Neural cell (in vitro differentiated cells): ENCODE measurements at regions not wholly inside any gene's neighbourhood (a gene's known extent, or its start where the extent isn't known, plus 50 kb on each side); places are given as distances from the start of the nearest gene placed in this dataset.

Experiments used
- H2AFZ ChIP-seq: fragments of 200-600, 300-800 bp; sonication (generic), shearing (Covaris generic); 2 replicates; pipeline ENCODE4 v1.6.0; 2014; ENCODE audit warnings: low read depth, mild to moderate bottlenecking, antibody characterized with exemption, low read length, moderate library complexity
- H3F3A ChIP-seq: fragments of 200-600 bp; shearing (Covaris generic); 2 replicates; pipeline ENCODE4 v1.6.1; 2016; ENCODE audit warnings: mild to moderate bottlenecking, moderate library complexity, mixed read lengths, antibody characterized with exemption, low read length; ENCODE audit not compliant: insufficient read depth, poor library complexity, severe bottlenecking
- H3K27ac ChIP-seq: fragments of 200-600, 300-800 bp; sonication (generic), shearing (Covaris generic); 2 replicates; pipeline ENCODE4 v1.5.1; 2014; ENCODE audit warnings: mild to moderate bottlenecking, low read length, moderate library complexity
- H3K27me3 ChIP-seq: fragments of 300-800, 200-600 bp; sonication (generic), shearing (Covaris generic); 2 replicates; pipeline ENCODE4 v1.6.0; 2014; ENCODE audit warnings: mild to moderate bottlenecking, low read depth, low read length, moderate library complexity; ENCODE audit not compliant: insufficient read depth
- H3K36me3 ChIP-seq: fragments of 300-800, 200-600 bp; sonication (generic), shearing (Covaris generic); 2 replicates; pipeline ENCODE4 v1.5.1; 2014; ENCODE audit warnings: mild to moderate bottlenecking, antibody characterized with exemption, low read length, moderate library complexity; ENCODE audit not compliant: insufficient read depth
- H3K4me2 ChIP-seq: fragments of 300-800, 200-600 bp; sonication (generic), shearing (Covaris generic); 2 replicates; pipeline ENCODE4 v1.6.0; 2014; ENCODE audit warnings: mild to moderate bottlenecking, low read length
- H3K4me3 ChIP-seq: fragments of 300-800, 200-600 bp; sonication (generic), shearing (Covaris generic); 2 replicates; pipeline ENCODE4 v1.5.1; 2014; ENCODE audit warnings: mild to moderate bottlenecking, low read length, moderate library complexity
- H3K79me2 ChIP-seq: fragments of 200-600 bp; shearing (Covaris generic); replicated peaks from 2 replicates; pipeline ENCODE4 v1.6.0; 2014; ENCODE audit warnings: mild to moderate bottlenecking, low read length, moderate library complexity; ENCODE audit not compliant: insufficient read depth
- H3K9ac ChIP-seq: fragments of 300-800, 200-600 bp; sonication (generic), shearing (Covaris generic); 2 replicates; pipeline ENCODE4 v1.6.1; 2016; ENCODE audit warnings: mild to moderate bottlenecking, low read length, mixed read lengths
- H3K9me2 ChIP-seq: fragments of 200-600 bp; shearing (Covaris generic); 2 replicates; pipeline ENCODE4 v1.6.1; 2016; ENCODE audit warnings: mild to moderate bottlenecking, low read length, mixed read lengths; ENCODE audit not compliant: insufficient read depth
- H3K9me3 ChIP-seq: fragments of 200-600, 300-800 bp; sonication (generic), shearing (Covaris generic); 2 replicates; pipeline ENCODE4 v1.6.1; 2016; ENCODE audit warnings: mild to moderate bottlenecking, mixed run types, low read length, moderate library complexity, mixed read lengths
- H4K20me1 ChIP-seq: fragments of 200-600 bp; shearing (Covaris generic); 2 replicates; pipeline ENCODE4 v1.6.1; 2016; ENCODE audit warnings: mild to moderate bottlenecking, mixed run types; ENCODE audit not compliant: insufficient read depth
- EP300 ChIP-seq: fragments of 450-650 bp; conservative IDR thresholded peaks from 2 replicates; pipeline ENCODE4 v1.6.1; 2014; ENCODE audit warnings: antibody characterized with exemption, mild to moderate bottlenecking, moderate library complexity; ENCODE audit not compliant: poor library complexity, severe bottlenecking
- EZH2 ChIP-seq: fragments of 200-600, 300-800 bp; shearing (Covaris generic), sonication (generic); IDR thresholded peaks from 2 replicates; pipeline ENCODE4 v1.6.1; 2014; ENCODE audit warnings: antibody characterized with exemption, low read length, borderline replicate concordance, mild to moderate bottlenecking; ENCODE audit not compliant: insufficient read depth, poor library complexity, severe bottlenecking
- MXI1 ChIP-seq: fragments of 450-650 bp; conservative IDR thresholded peaks from 2 replicates; pipeline ENCODE4 v1.6.1; 2014; ENCODE audit warnings: antibody characterized with exemption, mild to moderate bottlenecking; ENCODE audit not compliant: poor library complexity, severe bottlenecking
- POLR2AphosphoS5 ChIP-seq: IDR thresholded peaks from 2 replicates; pipeline ENCODE4 v1.6.1; 2012
- RAD21 ChIP-seq: fragments of 450-650 bp; conservative IDR thresholded peaks from 2 replicates; pipeline ENCODE4 v1.6.1; 2014; ENCODE audit warnings: antibody characterized with exemption, mild to moderate bottlenecking, moderate library complexity
- SMC3 ChIP-seq: fragments of 450-650 bp; conservative IDR thresholded peaks from 2 replicates; pipeline ENCODE4 v1.6.1; 2014; ENCODE audit warnings: antibody characterized with exemption, mild to moderate bottlenecking, moderate library complexity; ENCODE audit not compliant: poor library complexity
- TAF1 ChIP-seq: IDR thresholded peaks from 2 replicates; pipeline ENCODE4 v1.6.1; 2012; ENCODE audit warnings: low read depth
- TF ChIP-seq, protein P1 (sequence below): fragments of 450-650 bp; IDR thresholded peaks from 2 replicates; pipeline ENCODE4 v1.5.1; 2014; ENCODE audit warnings: antibody characterized with exemption, mild to moderate bottlenecking, moderate library complexity; ENCODE audit not compliant: poor library complexity, severe bottlenecking
- TF ChIP-seq, protein P2 (sequence below): IDR thresholded peaks from 2 replicates; pipeline ENCODE4 v1.6.1; 2012; ENCODE audit warnings: borderline replicate concordance

DNA sequence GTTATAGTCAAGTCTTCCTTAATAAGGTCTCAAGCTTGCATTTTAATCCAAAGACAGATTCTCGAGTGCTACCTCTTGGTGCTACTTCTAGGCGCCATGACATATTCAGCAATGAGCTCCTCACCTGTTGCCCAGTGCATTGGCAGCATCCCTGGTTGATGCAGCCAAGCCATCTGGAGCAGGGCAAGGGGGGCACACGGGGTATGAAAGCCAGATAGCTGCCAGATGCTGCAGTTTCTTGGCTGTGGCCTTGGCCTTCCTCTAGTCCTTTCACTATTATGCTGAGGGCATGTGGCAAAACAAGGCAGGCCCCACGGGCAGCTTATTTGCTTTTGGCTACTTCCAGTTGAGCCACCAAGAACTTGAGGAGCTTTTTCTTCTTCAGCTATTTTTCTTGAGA is 168.6 kb upstream of the PGRMC2 start:
- no peaks in the 10 kb centered on the region for H3K79me2 ChIP-seq
- no peak overlapping the region for H3K9ac ChIP-seq
- H3K27ac ChIP-seq: no peak overlapping the region
- H3K9me2 ChIP-seq: no peaks in the 10 kb centered on the region
- no peak overlapping the region for H2AFZ ChIP-seq
- H3K36me3 ChIP-seq: no peaks in the 10 kb centered on the region
- no peaks in the 10 kb centered on the region for H3F3A ChIP-seq
- peaks cover 17% of the 10 kb centered on the region for H3K27me3 ChIP-seq
- no peaks in the 10 kb centered on the region for H3K9me3 ChIP-seq
- H3K4me2 ChIP-seq: no peak overlapping the region
- H3K4me3 ChIP-seq: no peak overlapping the region
- no peaks in the 10 kb centered on the region for H4K20me1 ChIP-seq
- TF ChIP-seq, protein P1, sequence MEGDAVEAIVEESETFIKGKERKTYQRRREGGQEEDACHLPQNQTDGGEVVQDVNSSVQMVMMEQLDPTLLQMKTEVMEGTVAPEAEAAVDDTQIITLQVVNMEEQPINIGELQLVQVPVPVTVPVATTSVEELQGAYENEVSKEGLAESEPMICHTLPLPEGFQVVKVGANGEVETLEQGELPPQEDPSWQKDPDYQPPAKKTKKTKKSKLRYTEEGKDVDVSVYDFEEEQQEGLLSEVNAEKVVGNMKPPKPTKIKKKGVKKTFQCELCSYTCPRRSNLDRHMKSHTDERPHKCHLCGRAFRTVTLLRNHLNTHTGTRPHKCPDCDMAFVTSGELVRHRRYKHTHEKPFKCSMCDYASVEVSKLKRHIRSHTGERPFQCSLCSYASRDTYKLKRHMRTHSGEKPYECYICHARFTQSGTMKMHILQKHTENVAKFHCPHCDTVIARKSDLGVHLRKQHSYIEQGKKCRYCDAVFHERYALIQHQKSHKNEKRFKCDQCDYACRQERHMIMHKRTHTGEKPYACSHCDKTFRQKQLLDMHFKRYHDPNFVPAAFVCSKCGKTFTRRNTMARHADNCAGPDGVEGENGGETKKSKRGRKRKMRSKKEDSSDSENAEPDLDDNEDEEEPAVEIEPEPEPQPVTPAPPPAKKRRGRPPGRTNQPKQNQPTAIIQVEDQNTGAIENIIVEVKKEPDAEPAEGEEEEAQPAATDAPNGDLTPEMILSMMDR: no peak
- TF ChIP-seq RAD21: no peak

DNA sequence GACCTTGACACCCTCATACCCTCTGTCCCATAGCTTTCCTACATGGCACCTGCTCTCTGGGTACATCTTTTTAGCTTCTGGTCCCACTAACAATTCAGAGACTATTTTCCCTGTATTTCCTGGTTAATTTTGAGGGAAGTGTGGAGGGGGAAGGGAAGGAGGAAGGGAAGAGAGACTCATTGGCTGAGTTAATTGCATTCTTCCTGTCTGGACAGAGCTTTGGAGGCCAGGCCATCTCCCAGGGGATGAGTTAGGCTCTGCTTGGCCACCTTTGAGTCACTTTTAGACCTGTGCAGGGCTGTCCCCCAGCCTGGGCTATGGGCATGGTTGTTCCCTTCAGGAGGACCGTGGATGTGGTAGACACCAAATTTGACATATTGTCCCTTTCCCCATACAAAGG is 167.9 kb upstream of the PGRMC2 start:
- Histone ChIP-seq H3K4me2 (no peak overlapping the region), H3F3A (no peaks in the 10 kb centered on the region), H2AFZ (no peak overlapping the region), H3K79me2 (no peaks in the 10 kb centered on the region), H4K20me1 (no peaks in the 10 kb centered on the region), H3K27me3 (peaks cover 11% of the 10 kb centered on the region), H3K36me3 (no peaks in the 10 kb centered on the region), H3K4me3 (no peak overlapping the region), H3K9ac (no peak overlapping the region), H3K9me3 (no peaks in the 10 kb centered on the region), H3K9me2 (no peaks in the 10 kb centered on the region), H3K27ac (no peak overlapping the region)
- no peak for TF ChIP-seq TAF1
- TF ChIP-seq MXI1: no peak
- TF ChIP-seq, protein P1: no peak
- no peak for TF ChIP-seq POLR2AphosphoS5
- TF ChIP-seq, protein P2, sequence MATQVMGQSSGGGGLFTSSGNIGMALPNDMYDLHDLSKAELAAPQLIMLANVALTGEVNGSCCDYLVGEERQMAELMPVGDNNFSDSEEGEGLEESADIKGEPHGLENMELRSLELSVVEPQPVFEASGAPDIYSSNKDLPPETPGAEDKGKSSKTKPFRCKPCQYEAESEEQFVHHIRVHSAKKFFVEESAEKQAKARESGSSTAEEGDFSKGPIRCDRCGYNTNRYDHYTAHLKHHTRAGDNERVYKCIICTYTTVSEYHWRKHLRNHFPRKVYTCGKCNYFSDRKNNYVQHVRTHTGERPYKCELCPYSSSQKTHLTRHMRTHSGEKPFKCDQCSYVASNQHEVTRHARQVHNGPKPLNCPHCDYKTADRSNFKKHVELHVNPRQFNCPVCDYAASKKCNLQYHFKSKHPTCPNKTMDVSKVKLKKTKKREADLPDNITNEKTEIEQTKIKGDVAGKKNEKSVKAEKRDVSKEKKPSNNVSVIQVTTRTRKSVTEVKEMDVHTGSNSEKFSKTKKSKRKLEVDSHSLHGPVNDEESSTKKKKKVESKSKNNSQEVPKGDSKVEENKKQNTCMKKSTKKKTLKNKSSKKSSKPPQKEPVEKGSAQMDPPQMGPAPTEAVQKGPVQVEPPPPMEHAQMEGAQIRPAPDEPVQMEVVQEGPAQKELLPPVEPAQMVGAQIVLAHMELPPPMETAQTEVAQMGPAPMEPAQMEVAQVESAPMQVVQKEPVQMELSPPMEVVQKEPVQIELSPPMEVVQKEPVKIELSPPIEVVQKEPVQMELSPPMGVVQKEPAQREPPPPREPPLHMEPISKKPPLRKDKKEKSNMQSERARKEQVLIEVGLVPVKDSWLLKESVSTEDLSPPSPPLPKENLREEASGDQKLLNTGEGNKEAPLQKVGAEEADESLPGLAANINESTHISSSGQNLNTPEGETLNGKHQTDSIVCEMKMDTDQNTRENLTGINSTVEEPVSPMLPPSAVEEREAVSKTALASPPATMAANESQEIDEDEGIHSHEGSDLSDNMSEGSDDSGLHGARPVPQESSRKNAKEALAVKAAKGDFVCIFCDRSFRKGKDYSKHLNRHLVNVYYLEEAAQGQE: no peak
- TF ChIP-seq SMC3: no peak
- no peak for TF ChIP-seq RAD21
- no peak for TF ChIP-seq EZH2
- no peak for TF ChIP-seq EP300
